MCF 10A (cell line): ENCODE measurements at regions not wholly inside any gene's neighbourhood (a gene's known extent, or its start where the extent isn't known, plus 50 kb on each side); places are given as distances from the start of the nearest gene placed in this dataset.
"Not testable (repeated sequence)": the region's sequence is repeated elsewhere in the genome, so short reads cannot be mapped to it uniquely, and the experiment has no call there.

Experiments
- BruUV-seq: library from RNA; stranded (reverse); fragments of 400-500 nt; replicated peaks from 2 replicates; lab custom pipeline; 2021; lab: Mats Ljungman, UMichigan
- CTCF ChIA-PET: fragments of 300-600 bp; sonication (Branson Sonifier 250); formaldehyde crosslinking; extraction: SDS; loops from one replicate; lab custom pipeline; 2021; ENCODE audit warnings: antibody characterized with exemption, inconsistent platforms; lab: Yijun Ruan, JAX
- POLR2A ChIA-PET: fragments of 300-600, 350-650 bp; sonication (Branson Sonifier 250); formaldehyde crosslinking; extraction: SDS; loops from one replicate; lab custom pipeline; 2020; ENCODE audit warnings: antibody characterized with exemption, inconsistent platforms; lab: Yijun Ruan, JAX
- DNase-seq: peaks from one replicate; pipeline ENCODE4 v3.0.0-alpha.2; 2018; ENCODE audit not compliant: unreplicated experiment
- H3K27ac Mint-ChIP-seq: one replicate; pipeline ENCODE4 v1.8.0; 2022; ENCODE audit warnings: mild to moderate bottlenecking, low read depth, mixed read lengths; ENCODE audit not compliant: unreplicated experiment
- H3K27me3 Mint-ChIP-seq: one replicate; pipeline ENCODE4 v1.8.0; 2022; ENCODE audit warnings: mixed read lengths; ENCODE audit not compliant: insufficient read depth, unreplicated experiment
- H3K36me3 Mint-ChIP-seq: one replicate; pipeline ENCODE4 v1.8.0; 2022; ENCODE audit warnings: mild to moderate bottlenecking, moderate library complexity, mixed read lengths; ENCODE audit not compliant: insufficient read depth, unreplicated experiment
- H3K4me1 Mint-ChIP-seq: one replicate; pipeline ENCODE4 v1.8.0; 2022; ENCODE audit warnings: mixed read lengths; ENCODE audit not compliant: insufficient read depth, unreplicated experiment
- H3K4me3 Mint-ChIP-seq: one replicate; pipeline ENCODE4 v1.8.0; 2022; ENCODE audit warnings: mild to moderate bottlenecking, moderate library complexity, mixed read lengths; ENCODE audit not compliant: unreplicated experiment
- H3K9me3 Mint-ChIP-seq: one replicate; pipeline ENCODE4 v1.8.0; 2022; ENCODE audit warnings: mixed read lengths; ENCODE audit not compliant: unreplicated experiment
- intact Hi-C: fragments of 100-400 bp; cut with micrococcal nuclease; formaldehyde crosslinking; loops from 2 replicates; pipeline ENCODE4 v1.14.1; 2022
- TF ChIP-seq, protein P1 (sequence below): fragments of 200-600 bp; IDR thresholded peaks from one replicate; pipeline ENCODE4 v1.8.0; 2022; ENCODE audit warnings: antibody characterized with exemption, mild to moderate bottlenecking; ENCODE audit not compliant: unreplicated experiment

DNA sequence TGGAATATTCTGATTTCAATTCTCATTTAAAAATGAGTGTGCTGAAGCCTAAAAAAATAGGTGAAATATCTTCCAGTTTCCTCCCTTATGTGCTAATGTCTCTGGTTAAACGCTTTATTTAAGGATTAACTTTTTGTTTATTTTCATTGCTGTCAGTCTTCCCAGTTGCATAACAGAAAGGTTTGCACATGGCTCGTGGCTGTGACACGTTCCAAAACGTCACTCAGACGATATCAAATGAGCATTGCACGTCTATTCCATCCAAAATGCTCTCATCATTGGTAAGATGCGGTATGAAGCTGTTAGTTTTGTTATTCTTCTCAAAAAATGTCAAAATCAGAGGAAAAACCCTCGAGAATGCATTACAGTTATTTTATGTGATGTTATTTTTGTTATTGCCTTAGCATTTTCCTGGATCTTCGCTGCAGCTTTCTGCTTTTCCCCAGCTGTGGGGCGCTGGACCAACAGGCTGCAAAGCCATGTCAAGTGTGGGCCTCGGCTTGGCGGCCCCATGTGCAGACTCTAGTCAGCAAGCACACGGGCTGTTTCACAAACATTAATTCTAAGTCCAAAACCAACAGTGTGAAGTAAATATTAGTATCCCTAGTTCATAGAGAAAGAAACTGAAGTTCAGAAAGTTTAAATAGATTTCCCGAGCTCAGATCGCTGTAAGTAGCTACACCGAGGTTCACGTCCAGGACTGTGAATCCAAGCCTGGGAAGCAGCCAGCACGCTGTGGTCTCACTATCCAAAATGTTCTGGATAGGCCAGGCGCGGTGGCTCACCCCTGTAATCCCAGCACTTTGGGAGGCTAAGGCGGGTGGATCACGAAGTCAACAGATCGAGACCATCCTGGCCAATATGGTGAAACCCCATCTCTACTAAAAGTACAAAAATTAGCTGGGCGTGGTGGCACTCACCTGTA lies 793.4 kb upstream of the FRG1 start:
- ChIA-PET CTCF (interaction anchor here (0.6 to 0.7 kb wide), 3 partner anchors 177 to 1522 kb away, joined by 3 read pairs; no protein-coding TSS in a partner anchor), POLR2A (interaction anchor here (0.6 kb wide), 1 partner anchor 1548 kb away, joined by 3 read pairs; no protein-coding TSS in a partner anchor)
- TF ChIP-seq, protein P1, sequence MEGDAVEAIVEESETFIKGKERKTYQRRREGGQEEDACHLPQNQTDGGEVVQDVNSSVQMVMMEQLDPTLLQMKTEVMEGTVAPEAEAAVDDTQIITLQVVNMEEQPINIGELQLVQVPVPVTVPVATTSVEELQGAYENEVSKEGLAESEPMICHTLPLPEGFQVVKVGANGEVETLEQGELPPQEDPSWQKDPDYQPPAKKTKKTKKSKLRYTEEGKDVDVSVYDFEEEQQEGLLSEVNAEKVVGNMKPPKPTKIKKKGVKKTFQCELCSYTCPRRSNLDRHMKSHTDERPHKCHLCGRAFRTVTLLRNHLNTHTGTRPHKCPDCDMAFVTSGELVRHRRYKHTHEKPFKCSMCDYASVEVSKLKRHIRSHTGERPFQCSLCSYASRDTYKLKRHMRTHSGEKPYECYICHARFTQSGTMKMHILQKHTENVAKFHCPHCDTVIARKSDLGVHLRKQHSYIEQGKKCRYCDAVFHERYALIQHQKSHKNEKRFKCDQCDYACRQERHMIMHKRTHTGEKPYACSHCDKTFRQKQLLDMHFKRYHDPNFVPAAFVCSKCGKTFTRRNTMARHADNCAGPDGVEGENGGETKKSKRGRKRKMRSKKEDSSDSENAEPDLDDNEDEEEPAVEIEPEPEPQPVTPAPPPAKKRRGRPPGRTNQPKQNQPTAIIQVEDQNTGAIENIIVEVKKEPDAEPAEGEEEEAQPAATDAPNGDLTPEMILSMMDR, result no peak
- Mint-ChIP-seq H3K9me3 (peaks cover 3% of the 10 kb centered on the region), H3K36me3 (no peaks in the 10 kb centered on the region), H3K27me3 (no peaks in the 10 kb centered on the region), H3K4me3 (no peak overlapping the region), H3K27ac (no peak overlapping the region), H3K4me1 (peaks cover 8% of the 10 kb centered on the region)
- BruUV-seq, result no TSS peak
- peak; percentile 39 for DNase-seq
- intact Hi-C loops, result no loop called here

DNA sequence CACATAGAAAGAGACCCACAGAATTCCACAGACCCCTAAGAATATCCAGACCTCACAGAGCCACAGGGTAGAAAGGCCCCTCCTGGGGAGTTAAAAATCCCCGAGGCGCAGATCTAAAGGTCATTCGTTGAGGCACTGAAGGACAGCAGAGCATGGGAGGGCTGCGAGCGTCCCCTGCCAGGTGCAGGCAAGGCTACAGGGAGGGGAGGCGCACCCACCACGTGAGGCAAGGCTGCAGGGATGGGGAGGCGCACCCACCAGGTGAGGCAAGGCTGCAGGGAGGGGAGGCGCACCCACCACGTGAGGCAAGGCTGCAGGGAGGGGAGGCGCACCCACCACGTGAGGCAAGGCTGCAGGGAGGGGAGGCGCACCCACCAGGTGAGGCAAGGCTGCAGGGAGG lies 785.6 kb upstream of the FRG1 start:
- intact Hi-C loops, H3K27ac Mint-ChIP-seq, H3K4me1 Mint-ChIP-seq, DNase-seq, BruUV-seq, H3K27me3 Mint-ChIP-seq, H3K36me3 Mint-ChIP-seq, POLR2A ChIA-PET, CTCF ChIA-PET, H3K4me3 Mint-ChIP-seq: not testable (repeated sequence)
- H3K9me3 Mint-ChIP-seq, result peaks cover 11% of the 10 kb centered on the region

- H3K27me3 Mint-ChIP-seq, result no peaks in the 10 kb centered on the region
- BruUV-seq, result no TSS peak
- H3K36me3 Mint-ChIP-seq, result no peaks in the 10 kb centered on the region
- TF ChIP-seq, protein P1, result no peak
- DNase-seq, result no peak
- H3K9me3 Mint-ChIP-seq, result no peaks in the 10 kb centered on the region
- H3K27ac Mint-ChIP-seq, result no peak overlapping the region
- H3K4me3 Mint-ChIP-seq, result no peak overlapping the region
- CTCF ChIA-PET, result no interaction called here
- H3K4me1 Mint-ChIP-seq, result no peaks in the 10 kb centered on the region
- POLR2A ChIA-PET, result no interaction called here
- intact Hi-C loops, result no loop called here
These were observed 778.4 kb upstream of the FRG1 start for GRCh38 chr4:189162073-189162789.

- no peak overlapping the region for H3K27ac Mint-ChIP-seq
- ChIA-PET CTCF (no interaction called here), POLR2A (no interaction called here)
- no peaks in the 10 kb centered on the region for H3K27me3 Mint-ChIP-seq
- intact Hi-C loops, result no loop called here
- TF ChIP-seq, protein P1, result no peak
- DNase-seq, result no peak
- H3K36me3 Mint-ChIP-seq, result no peaks in the 10 kb centered on the region
- no peak overlapping the region for H3K4me3 Mint-ChIP-seq
- BruUV-seq, result no TSS peak
- no peaks in the 10 kb centered on the region for H3K9me3 Mint-ChIP-seq
- no peaks in the 10 kb centered on the region for H3K4me1 Mint-ChIP-seq
These were observed 777.8 kb upstream of the FRG1 start for GRCh38 chr4:189162888-189163287.
